HepG2 (cell line): ENCODE measurements at regions not wholly inside any gene's neighbourhood (a gene's known extent, or its start where the extent isn't known, plus 50 kb on each side); places are given as distances from the start of the nearest gene placed in this dataset.

Source experiments
- ATAC-seq: fragments of 200-7000 bp; cut with Tn5 transposase; 3 replicates; pipeline ENCODE4 v1.9.1; 2020; ENCODE audit warnings: mild to moderate bottlenecking, moderate library complexity
- BruUV-seq: library from RNA; stranded (reverse); fragments of 400-500 nt; replicated peaks from 2 replicates; lab custom pipeline; 2021; lab: Mats Ljungman, UMichigan
- CTCF ChIA-PET: fragments of 300-600 bp; formaldehyde crosslinking; extraction: SDS; loops from one replicate; lab custom pipeline; 2021; ENCODE audit warnings: low total read pairs, inconsistent platforms, low intra/inter-chr PET ratio; lab: Yijun Ruan, JAX
- POLR2A ChIA-PET: fragments of 350-600 bp; sonication (Branson Sonifier 250); formaldehyde crosslinking; loops from one replicate; lab custom pipeline; 2020; ENCODE audit warnings: antibody characterized with exemption, inconsistent platforms; lab: Yijun Ruan, JAX
- DNase-seq: peaks from one replicate; pipeline ENCODE4 v3.0.0-alpha.2; 2015; ENCODE audit warnings: low spot score
- FAIRE-seq: peaks from 3 replicates; lab custom pipeline; 2011; peaks lifted over from hg19 to GRCh38; lab: Jason Lieb, UNC
- H2AFZ ChIP-seq: one replicate; pipeline ENCODE4 v1.6.1; 2011; ENCODE audit warnings: low read length, inconsistent platforms
- H3K27ac ChIP-seq: fragments of 300-600 bp; 3 replicates; pipeline ENCODE4 v1.8.0; 2011; ENCODE audit warnings: mixed run types, mild to moderate bottlenecking, mixed read lengths, low read length, inconsistent platforms; ENCODE audit not compliant: insufficient read depth; ENCODE audit errors: extremely low read length
- H3K27me3 ChIP-seq, 2 experiments: fragments of 200-600 bp in 1 of 2; 2 replicates in 1 of 2; 3 replicates in 1 of 2; pipeline versions ENCODE4 v1.6.0 to v1.8.0; 2011; ENCODE audit warnings: low read length in 2 of 2, mild to moderate bottlenecking in 2 of 2, moderate library complexity in 2 of 2, inconsistent platforms in 1 of 2; ENCODE audit not compliant: insufficient read depth in 2 of 2, control insufficient read depth in 1 of 2
- H3K36me3 ChIP-seq, 2 experiments: fragments of 200-600 bp in 1 of 2; replicated peaks in 1 of 2; 2 replicates in 1 of 2; 3 replicates in 1 of 2; pipeline versions ENCODE4 v1.5.1 to v1.8.0; 2011; ENCODE audit warnings: low read length in 2 of 2, inconsistent platforms in 1 of 2; ENCODE audit not compliant: insufficient read depth in 2 of 2, control insufficient read depth in 1 of 2
- H3K4me1 ChIP-seq: 2 replicates; pipeline ENCODE4 v1.5.1; 2012; ENCODE audit warnings: low read length, inconsistent platforms; ENCODE audit not compliant: insufficient read depth
- H3K4me2 ChIP-seq: 2 replicates; pipeline ENCODE4 v1.6.0; 2011; ENCODE audit warnings: low read depth, low read length, inconsistent platforms
- H3K4me3 ChIP-seq, 3 experiments: fragments of 200-600 bp in 1 of 3; sonication (generic), shearing (Covaris generic) in 1 of 3; replicated peaks in 1 of 3; 2 replicates each; pipeline ENCODE4 v1.5.1; 2011 to 2016; ENCODE audit warnings: low read length in 3 of 3, inconsistent platforms in 2 of 3, low read depth in 2 of 3, mild to moderate bottlenecking in 2 of 3, control low read depth in 1 of 3, mixed read lengths in 1 of 3; ENCODE audit not compliant: insufficient read depth in 1 of 3
- H3K79me2 ChIP-seq: one replicate; pipeline ENCODE4 v1.6.1; 2011; ENCODE audit warnings: low read length, inconsistent platforms; ENCODE audit not compliant: insufficient read depth
- H3K9ac ChIP-seq: 2 replicates; pipeline ENCODE4 v1.6.0; 2011; ENCODE audit warnings: mild to moderate bottlenecking, low read depth, low read length, inconsistent platforms; ENCODE audit not compliant: insufficient read depth
- H3K9me3 ChIP-seq: 2 replicates; pipeline ENCODE4 v1.5.1; 2012; ENCODE audit warnings: mild to moderate bottlenecking, low read length
- H4K20me1 ChIP-seq: 2 replicates; pipeline ENCODE4 v1.6.0; 2011; ENCODE audit warnings: inconsistent platforms, mild to moderate bottlenecking, low read length, moderate library complexity; ENCODE audit not compliant: insufficient read depth
- KDM6A ChIP-seq: IDR thresholded peaks from 2 replicates; pipeline ENCODE4 v1.6.1; 2016; ENCODE audit warnings: low read depth
- KMT2A ChIP-seq: sonication (generic); formaldehyde crosslinking; IDR thresholded peaks from 2 replicates; pipeline ENCODE4 v1.4.0; 2020; ENCODE audit warnings: missing genetic modification reagents
- TAF15 ChIP-seq: fragments of 200-400 bp; formaldehyde crosslinking; IDR thresholded peaks from one replicate; pipeline ENCODE4 v1.6.1; 2018; ENCODE audit warnings: mild to moderate bottlenecking, low read depth, low read length; ENCODE audit not compliant: poor library complexity, severe bottlenecking
- ZNF616 ChIP-seq: sonication (generic); formaldehyde crosslinking; IDR thresholded peaks from 2 replicates; pipeline ENCODE4 v1.5.0; 2020; ENCODE audit warnings: low read depth, mild to moderate bottlenecking, missing genetic modification reagents
- ZNF652 ChIP-seq: IDR thresholded peaks from 2 replicates; pipeline ENCODE4 v1.6.1; 2016; ENCODE audit warnings: low read depth, borderline replicate concordance
- WGBS: methylation state at CpG from one replicate; pipeline ENCODE4 v1.1.6; 2017; ENCODE audit warnings: low lambda C conversion rate; 5-methylcytosine and 5-hydroxymethylcytosine counted together
- in situ Hi-C: cut with HindIII; loops from 2 replicates; pipeline ENCODE4 v1.10.0; 2017; ENCODE audit warnings: low pct_unique_long_range_greater_than_20kb; ENCODE audit not compliant: extremely low pct_ligation_motif_present
- intact Hi-C: fragments of 100-400 bp; cut with micrococcal nuclease; formaldehyde crosslinking; loops from one replicate; pipeline ENCODE4 v1.10.0; 2022; ENCODE audit not compliant: unreplicated experiment

- H3K4me1 ChIP-seq, result no peaks in the 10 kb centered on the region
- 3% methylated on average over 1 of the region's 1 CpG for WGBS
- POLR2A ChIA-PET, result no interaction called here
- H3K27ac ChIP-seq, result no peak overlapping the region
- FAIRE-seq (no peak), ATAC-seq (no peak), DNase-seq (no peak)
- H3K4me2 ChIP-seq, result no peak overlapping the region
- in situ Hi-C loops, result no loop called here
- no peaks in the 10 kb centered on the region for H4K20me1 ChIP-seq
- no peaks in the 10 kb centered on the region for H3K79me2 ChIP-seq
- H3K36me3 ChIP-seq, result no peaks in the 10 kb centered on the region
- H3K4me3 ChIP-seq, result no peak overlapping the region
- no TSS peak for BruUV-seq
- CTCF ChIA-PET, result no interaction called here
- H3K27me3 ChIP-seq, result peaks cover 0 to 3% of the 10 kb centered on the region in 2 experiments; a peak in 1 of 5 replicates
- no peak for TF ChIP-seq TAF15
- TF ChIP-seq ZNF616 (CRISPR knock-in tag), result no peak
- intact Hi-C loops, result no loop called here
- no peak overlapping the region for H2AFZ ChIP-seq
- no peak overlapping the region for H3K9ac ChIP-seq
- no peaks in the 10 kb centered on the region for H3K9me3 ChIP-seq
Observed at GRCh38 chr6:168746643-168747042, 305.7 kb downstream of the SMOC2 start.

- BruUV-seq, result no TSS peak
- H3K36me3 ChIP-seq, result no peaks in the 10 kb centered on the region
- ATAC-seq, result no peak
- no peak overlapping the region for H3K27ac ChIP-seq
- DNase-seq, result no peak
- CTCF ChIA-PET, result no interaction called here
- H4K20me1 ChIP-seq, result no peaks in the 10 kb centered on the region
- H2AFZ ChIP-seq, result no peak overlapping the region
- no peak overlapping the region for H3K4me2 ChIP-seq
- in situ Hi-C loops, result no loop called here
- WGBS, result 30% methylated on average over 3 of the region's 3 CpGs
- intact Hi-C loops, result no loop called here
- POLR2A ChIA-PET, result no interaction called here
- H3K4me1 ChIP-seq, result no peaks in the 10 kb centered on the region
- no peak overlapping the region for H3K4me3 ChIP-seq
- H3K27me3 ChIP-seq, result peaks cover 0 to 3% of the 10 kb centered on the region in 2 experiments; a peak in 1 of 5 replicates
- H3K9me3 ChIP-seq, result no peaks in the 10 kb centered on the region
- H3K9ac ChIP-seq, result no peak overlapping the region
- no peak for FAIRE-seq
- no peaks in the 10 kb centered on the region for H3K79me2 ChIP-seq
- no peak for TF ChIP-seq KMT2A (CRISPR knock-in tag)
- TF ChIP-seq KDM6A, result no peak
- TF ChIP-seq ZNF652 (CRISPR knock-in tag), result no peak
Observed at GRCh38 chr6:168746013-168746412, 305.0 kb downstream of the SMOC2 start.
